GM12878 (cell line): ENCODE measurements at regions not wholly inside any gene's neighbourhood (a gene's known extent, or its start where the extent isn't known, plus 50 kb on each side); places are given as distances from the start of the nearest gene placed in this dataset.

ENCODE experiments used
- ATAC-seq: fragments of 200-7000 bp; cut with Tn5 transposase; 3 replicates; pipeline ENCODE4 v1.9.1; 2020; ENCODE audit warnings: mild to moderate bottlenecking, moderate library complexity
- BruUV-seq: library from RNA; stranded (reverse); fragments of 400-500 nt; replicated peaks from 2 replicates; lab custom pipeline; 2021; lab: Mats Ljungman, UMichigan
- CTCF ChIA-PET: fragments of 300-600 bp; sonication (Branson Sonifier 250); formaldehyde crosslinking; extraction: SDS; loops from one replicate; lab custom pipeline; 2021; ENCODE audit warnings: inconsistent platforms; lab: Yijun Ruan, JAX
- POLR2A ChIA-PET: fragments of 350-600 bp; formaldehyde crosslinking; extraction: SDS; loops from one replicate; lab custom pipeline; 2021; ENCODE audit warnings: inconsistent platforms; lab: Charles Lee
- RAD21 ChIA-PET: fragments of 300-600 bp; sonication (Branson Sonifier 250); formaldehyde crosslinking; loops from one replicate; lab custom pipeline; 2023; ENCODE audit warnings: antibody characterized with exemption; ENCODE audit not compliant: unreplicated experiment; lab: Charles Lee
- SMC1A ChIA-PET: fragments of 300-600 bp; sonication (Branson Sonifier 250); formaldehyde crosslinking; loops from one replicate; lab custom pipeline; 2023; ENCODE audit not compliant: unreplicated experiment, uncharacterized antibody; lab: Charles Lee
- DNase-seq: peaks from one replicate; pipeline ENCODE4 v3.0.0-alpha.2; 2011; ENCODE audit warnings: low read depth, low spot score
- FAIRE-seq: peaks from 3 replicates; lab custom pipeline; 2011; peaks lifted over from hg19 to GRCh38; lab: Jason Lieb, UNC
- H2AFZ ChIP-seq: 2 replicates; pipeline ENCODE4 v1.6.0; 2011; ENCODE audit warnings: low read depth, low read length, control low read depth; ENCODE audit not compliant: control insufficient read depth
- H3K27ac ChIP-seq: 2 replicates; pipeline ENCODE4 v1.5.1; 2011; ENCODE audit warnings: control low read depth; ENCODE audit not compliant: control insufficient read depth, insufficient read depth
- H3K27me3 ChIP-seq, 2 experiments: replicated peaks in 1 of 2; 2 replicates each; pipeline versions ENCODE4 v1.6.0 to v1.6.1; 2011; ENCODE audit warnings: low read length in 1 of 2; ENCODE audit not compliant: control insufficient read depth in 2 of 2, insufficient read depth in 2 of 2
- H3K36me3 ChIP-seq, 2 experiments: 2 replicates each; pipeline ENCODE4 v1.5.1; 2011; ENCODE audit warnings: low read length in 1 of 2; ENCODE audit not compliant: control insufficient read depth in 2 of 2, insufficient read depth in 2 of 2
- H3K4me1 ChIP-seq: 2 replicates; pipeline ENCODE4 v1.6.1; 2011; ENCODE audit warnings: mild to moderate bottlenecking, low read length, moderate library complexity, mixed read lengths; ENCODE audit not compliant: control insufficient read depth, insufficient read depth
- H3K4me2 ChIP-seq: 2 replicates; pipeline ENCODE4 v1.6.0; 2011; ENCODE audit warnings: control low read depth; ENCODE audit not compliant: control insufficient read depth, insufficient read depth
- H3K4me3 ChIP-seq: fragments of 200-600 bp; sonication (generic); 2 replicates; pipeline ENCODE4 v1.5.1; 2016
- H3K79me2 ChIP-seq: 2 replicates; pipeline ENCODE4 v1.6.0; 2011; ENCODE audit warnings: low read length; ENCODE audit not compliant: control insufficient read depth, insufficient read depth
- H3K9ac ChIP-seq: 2 replicates; pipeline ENCODE4 v1.8.0; 2011; ENCODE audit warnings: low read length, control low read depth, mixed read lengths; ENCODE audit not compliant: control insufficient read depth, insufficient read depth
- H3K9me3 ChIP-seq: replicated peaks from 3 replicates; pipeline ENCODE4 v1.5.1; 2011; ENCODE audit warnings: mild to moderate bottlenecking, low read length; ENCODE audit not compliant: control insufficient read depth, insufficient read depth
- H4K20me1 ChIP-seq: 2 replicates; pipeline ENCODE4 v1.6.0; 2011; ENCODE audit not compliant: control insufficient read depth, insufficient read depth
- CHD1 ChIP-seq: IDR thresholded peaks from 2 replicates; pipeline ENCODE4 v1.6.1; 2012; ENCODE audit warnings: low read depth, low read length, improper control_type of control experiment
- CTCF ChIP-seq, 3 experiments: IDR thresholded peaks in 2 of 3; conservative IDR thresholded peaks in 1 of 3; 2 replicates each; pipeline ENCODE4 v1.5.1; 2011; ENCODE audit warnings: low read depth in 3 of 3, low read length in 3 of 3, mild to moderate bottlenecking in 3 of 3, control low read depth in 2 of 3, moderate library complexity in 2 of 3, inconsistent platforms in 1 of 3, mixed read lengths in 1 of 3; ENCODE audit not compliant: control insufficient read depth in 2 of 3, insufficient read depth in 1 of 3; ENCODE audit errors: extremely low read depth in 1 of 3
- DPF2 ChIP-seq: fragments of 450-650 bp; IDR thresholded peaks from 2 replicates; pipeline ENCODE4 v1.6.1; 2017; ENCODE audit warnings: mild to moderate bottlenecking
- E4F1 ChIP-seq: fragments of 450-650 bp; IDR thresholded peaks from 2 replicates; pipeline ENCODE4 v1.6.1; 2018; ENCODE audit warnings: borderline replicate concordance, mild to moderate bottlenecking; ENCODE audit not compliant: partially characterized antibody
- ELK1 ChIP-seq: IDR thresholded peaks from 2 replicates; pipeline ENCODE4 v1.6.1; 2012; ENCODE audit warnings: low read depth, low read length, improper control_type of control experiment
- EZH2 ChIP-seq: IDR thresholded peaks from 2 replicates; pipeline ENCODE4 v1.6.1; 2012; ENCODE audit warnings: low read depth, mild to moderate bottlenecking, control low read depth, inconsistent platforms, low read length, borderline replicate concordance; ENCODE audit not compliant: control insufficient read depth
- IRF5 ChIP-seq: fragments of 450-650 bp; IDR thresholded peaks from 2 replicates; pipeline ENCODE4 v1.6.1; 2017; ENCODE audit warnings: borderline replicate concordance
- POLR2A ChIP-seq: IDR thresholded peaks from 2 replicates; pipeline ENCODE4 v1.6.1; 2011; ENCODE audit warnings: low read depth, mild to moderate bottlenecking, low read length
- RAD21 ChIP-seq: IDR thresholded peaks from 2 replicates; pipeline ENCODE4 v1.6.1; 2011; ENCODE audit warnings: mild to moderate bottlenecking, low read depth, low read length, moderate library complexity; ENCODE audit not compliant: insufficient read depth
- RUNX3 ChIP-seq: IDR thresholded peaks from 2 replicates; pipeline ENCODE4 v1.6.1; 2012; ENCODE audit warnings: low read length, inconsistent platforms
- SMAD1 ChIP-seq: fragments of 450-650 bp; IDR thresholded peaks from 2 replicates; pipeline ENCODE4 v1.6.1; 2018; ENCODE audit warnings: mild to moderate bottlenecking, low read depth; ENCODE audit not compliant: partially characterized antibody
- SP1 ChIP-seq: IDR thresholded peaks from one replicate; pipeline ENCODE4 v1.6.1; 2011; ENCODE audit warnings: low read depth, low read length
- SUZ12 ChIP-seq: fragments of 200-600 bp; sonication (generic); IDR thresholded peaks from one replicate; pipeline ENCODE4 v1.6.1; 2018; ENCODE audit warnings: antibody characterized with exemption, mild to moderate bottlenecking; ENCODE audit not compliant: unreplicated experiment
- USF1 ChIP-seq: IDR thresholded peaks from 2 replicates; pipeline ENCODE4 v1.6.1; 2011; ENCODE audit warnings: borderline replicate concordance, low read depth, mild to moderate bottlenecking, moderate library complexity, mixed read lengths, low read length; ENCODE audit not compliant: insufficient read depth; ENCODE audit errors: extremely low read length
- YBX1 ChIP-seq: fragments of 450-650 bp; IDR thresholded peaks from 2 replicates; pipeline ENCODE4 v1.6.1; 2016; ENCODE audit warnings: antibody characterized with exemption
- ZBED1 ChIP-seq: IDR thresholded peaks from 2 replicates; pipeline ENCODE4 v1.6.1; 2016; ENCODE audit warnings: borderline replicate concordance
- ZSCAN29 ChIP-seq: fragments of 450-650 bp; IDR thresholded peaks from 2 replicates; pipeline ENCODE4 v1.6.1; 2017; ENCODE audit warnings: mild to moderate bottlenecking, moderate library complexity
- WGBS: methylation state at CpG from one replicate; pipeline ENCODE4 v1.1.6; 2016; ENCODE audit warnings: low lambda C conversion rate; ENCODE audit not compliant: insufficient replicate concordance, insufficient coverage; ENCODE audit errors: missing lambda C conversion rate; 5-methylcytosine and 5-hydroxymethylcytosine counted together
- in situ Hi-C: fragments of 300-500 bp; cut with MboI; formaldehyde crosslinking; loops from 9 replicates; pipeline ENCODE4 v1.14.3; 2018; ENCODE audit warnings: mixed read lengths
- intact Hi-C: fragments of 100-400 bp; cut with micrococcal nuclease; formaldehyde crosslinking; loops from one replicate; pipeline ENCODE4 v1.14.2; 2022; ENCODE audit not compliant: unreplicated experiment

GRCh38 chr10:128958834-128959690 lies 508.0 kb upstream of the MGMT start:
- no peaks in the 10 kb centered on the region for H4K20me1 ChIP-seq
- no peak for FAIRE-seq
- H3K27me3 ChIP-seq: no peaks in the 10 kb centered on the region; a peak in 1 of 4 replicates
- ChIA-PET RAD21 (no interaction called here), SMC1A (no interaction called here), POLR2A (no interaction called here), CTCF (no interaction called here)
- BruUV-seq: no TSS peak
- H3K4me3 ChIP-seq: no peak overlapping the region
- intact Hi-C loops: no loop called here
- no peaks in the 10 kb centered on the region for H3K4me1 ChIP-seq
- H3K27ac ChIP-seq: no peak overlapping the region
- no peak for TF ChIP-seq CTCF (IDR thresholded peaks at IDR 0.05 in 2 of 3, conservative IDR thresholded peaks at IDR 0.05 in 1 of 3; ENCODE audit: control insufficient read depth in 2 of 3, extremely low read depth in 1 of 3, insufficient read depth in 1 of 3, low read depth in 3 of 3, low read length in 3 of 3)
- TF ChIP-seq SP1: no peak
- TF ChIP-seq RAD21: no peak
- no peak for TF ChIP-seq YBX1
- TF ChIP-seq USF1: no peak
- no peak for TF ChIP-seq EZH2
- no peak for TF ChIP-seq IRF5
- TF ChIP-seq ZBED1: no peak
- TF ChIP-seq SMAD1: no peak
- no peak for TF ChIP-seq RUNX3
- no peak for TF ChIP-seq CHD1
- no peak for TF ChIP-seq DPF2
- no peak for TF ChIP-seq SUZ12
- no peak for TF ChIP-seq ELK1
- no peak for TF ChIP-seq E4F1
- no peak for TF ChIP-seq POLR2A
- no peak for TF ChIP-seq ZSCAN29
- H2AFZ ChIP-seq: no peak overlapping the region
- H3K9me3 ChIP-seq: no peaks in the 10 kb centered on the region
- no peak overlapping the region for H3K4me2 ChIP-seq
- no peak for DNase-seq
- no peak overlapping the region for H3K9ac ChIP-seq
- ATAC-seq: no peak
- in situ Hi-C loops: no loop called here
- H3K79me2 ChIP-seq: no peaks in the 10 kb centered on the region
- H3K36me3 ChIP-seq: no peaks in the 10 kb centered on the region
- 51% methylated on average over 39 of the region's 39 CpGs for WGBS
